SK-N-SH treated with all-trans-retinoic acid at 6 μM for 48 hours (cell line): ENCODE measurements at regions not wholly inside any gene's neighbourhood (a gene's known extent, or its start where the extent isn't known, plus 50 kb on each side); places are given as distances from the start of the nearest gene placed in this dataset.

ENCODE experiments used
- ARNTL ChIP-seq: fragments of 450-650 bp; formaldehyde crosslinking; IDR thresholded peaks from 2 replicates; pipeline ENCODE4 v1.5.0; 2020; ENCODE audit warnings: low read depth, mild to moderate bottlenecking, moderate library complexity, borderline replicate concordance
- GLIS3 ChIP-seq: fragments of 250-450 bp; sonication (Bioruptor Pico); IDR thresholded peaks from 2 replicates; pipeline ENCODE4 v1.5.0; 2020; ENCODE audit warnings: mild to moderate bottlenecking, moderate library complexity
- SNAI2 ChIP-seq: fragments of 250-450 bp; sonication (Bioruptor Pico); IDR thresholded peaks from 2 replicates; pipeline ENCODE4 v1.5.0; 2020; ENCODE audit warnings: mild to moderate bottlenecking, moderate library complexity

DNA sequence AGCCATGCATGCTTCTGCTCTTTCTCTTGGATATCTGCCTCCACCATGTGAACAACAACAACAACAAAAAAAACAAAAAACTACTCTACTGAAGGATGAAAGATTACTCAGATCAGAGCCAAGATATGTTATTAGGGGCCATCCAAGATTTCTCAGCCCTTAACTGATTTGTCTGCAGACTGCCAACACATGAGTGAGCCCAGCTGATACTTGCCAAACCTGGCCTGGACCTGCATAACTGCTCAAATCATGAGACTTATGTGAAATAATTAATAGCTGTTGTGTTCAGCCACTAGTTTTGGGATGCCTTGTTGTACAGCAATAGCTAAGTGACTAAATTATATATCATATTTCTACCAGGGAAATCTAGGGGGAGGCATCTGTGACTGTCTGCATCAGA lies 334.5 kb upstream of the SORCS1 start:
- no peak for TF ChIP-seq SNAI2 (CRISPR knock-in tag)
- no peak for TF ChIP-seq ARNTL (CRISPR knock-in tag)
- no peak for TF ChIP-seq GLIS3
